Natural killer cell treated with Interleukin-12 subunit alpha and Interleukin-12 subunit beta and Interleukin-15 and Interleukin-18, amount 100 ng/mL, for 72 hours (primary cell): ENCODE measurements at regions not wholly inside any gene's neighbourhood (a gene's known extent, or its start where the extent isn't known, plus 50 kb on each side); places are given as distances from the start of the nearest gene placed in this dataset.
"Not testable (repeated sequence)": the region's sequence is repeated elsewhere in the genome, so short reads cannot be mapped to it uniquely, and the experiment has no call there.

Source experiments
- ATAC-seq, 2 donors: fragments of 150-1000 bp; cut with Tn5 transposase in 1 of 2; sonication (Bioruptor Pico), chemical (Tn5 transposase) in 1 of 2; 2 replicates each; pipeline ENCODE4 v1.10.0; 2021
- DNase-seq: peaks from one replicate; pipeline ENCODE4 v3.0.0; 2022; ENCODE audit warnings: low spot score
- H3K27ac Mint-ChIP-seq, 2 donors: 1 replicate in 1 of 2; 2 replicates in 1 of 2; pipeline ENCODE4 v1.8.0; 2022; ENCODE audit warnings: mixed read lengths in 2 of 2, mild to moderate bottlenecking in 1 of 2, moderate library complexity in 1 of 2
- H3K27me3 Mint-ChIP-seq, 2 donors: 1 replicate in 1 of 2; 2 replicates in 1 of 2; pipeline ENCODE4 v1.8.0; 2022; ENCODE audit warnings: mixed read lengths in 2 of 2
- H3K36me3 Mint-ChIP-seq: one replicate; pipeline ENCODE4 v1.8.0; 2022; ENCODE audit warnings: mixed read lengths
- H3K4me1 Mint-ChIP-seq, 2 donors: 1 replicate in 1 of 2; 2 replicates in 1 of 2; pipeline ENCODE4 v1.8.0; 2022; ENCODE audit warnings: low read depth in 2 of 2, mixed read lengths in 2 of 2, mild to moderate bottlenecking in 1 of 2
- H3K4me3 Mint-ChIP-seq: one replicate; pipeline ENCODE4 v1.8.0; 2022; ENCODE audit warnings: mixed read lengths
- H3K9me3 Mint-ChIP-seq: 2 replicates; pipeline ENCODE4 v1.8.0; 2022; ENCODE audit warnings: mixed read lengths

DNA sequence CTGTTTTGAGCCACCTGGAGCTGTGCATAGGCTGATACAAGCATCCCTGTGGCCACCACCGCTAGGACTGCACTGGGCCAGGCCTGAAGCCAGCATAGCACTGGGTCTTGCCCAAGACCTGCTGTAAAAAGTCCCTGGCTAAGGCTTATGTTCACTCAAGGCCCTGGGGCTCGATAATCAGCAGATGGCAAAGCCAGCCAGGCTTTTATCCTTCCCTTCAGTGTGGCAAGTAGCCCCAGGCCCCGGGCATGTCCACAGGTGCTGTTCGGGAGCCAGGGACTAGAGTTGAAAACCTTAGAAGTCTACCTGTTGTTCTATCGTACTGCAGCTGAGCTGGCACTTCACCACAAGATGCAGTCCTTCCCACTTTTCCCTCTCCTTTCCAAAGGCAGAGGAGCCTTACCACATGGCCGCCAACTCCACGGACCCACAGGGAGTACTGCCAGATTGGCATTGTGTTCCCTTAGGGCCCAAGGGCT lies 226.4 kb upstream of the ZNF217 start:
- H3K27ac Mint-ChIP-seq: no peak overlapping the region
- peaks cover 13 to 14% of the 10 kb centered on the region in 2 donors for H3K4me1 Mint-ChIP-seq
- peaks cover 2% of the 10 kb centered on the region for H3K9me3 Mint-ChIP-seq
- no peak for ATAC-seq
- H3K27me3 Mint-ChIP-seq: no peaks in the 10 kb centered on the region
- no peak overlapping the region for H3K4me3 Mint-ChIP-seq
- H3K36me3 Mint-ChIP-seq: no peaks in the 10 kb centered on the region
- no peak for DNase-seq

- Mint-ChIP-seq H3K4me3 (no peak overlapping the region), H3K9me3 (peaks cover 2% of the 10 kb centered on the region), H3K27me3 (no peaks in the 10 kb centered on the region), H3K36me3 (no peaks in the 10 kb centered on the region), H3K27ac (no peak overlapping the region), H3K4me1 (peaks cover 19 to 24% of the 10 kb centered on the region in 2 donors)
- DNase-seq: no peak
- no peak for ATAC-seq
Observed at GRCh38 chr20:53818457-53819177, 225.0 kb upstream of the ZNF217 start.

- H3K36me3 Mint-ChIP-seq, H3K9me3 Mint-ChIP-seq, ATAC-seq, H3K27me3 Mint-ChIP-seq, H3K4me3 Mint-ChIP-seq, DNase-seq: not testable (repeated sequence)
- Mint-ChIP-seq H3K4me1 (peaks cover 19 to 22% of the 10 kb centered on the region in 2 donors), H3K27ac (peak overlapping the region in 1 of 2 donors; percentile 57)
Observed at GRCh38 chr20:53817513-53817912, 223.9 kb upstream of the ZNF217 start.

DNA sequence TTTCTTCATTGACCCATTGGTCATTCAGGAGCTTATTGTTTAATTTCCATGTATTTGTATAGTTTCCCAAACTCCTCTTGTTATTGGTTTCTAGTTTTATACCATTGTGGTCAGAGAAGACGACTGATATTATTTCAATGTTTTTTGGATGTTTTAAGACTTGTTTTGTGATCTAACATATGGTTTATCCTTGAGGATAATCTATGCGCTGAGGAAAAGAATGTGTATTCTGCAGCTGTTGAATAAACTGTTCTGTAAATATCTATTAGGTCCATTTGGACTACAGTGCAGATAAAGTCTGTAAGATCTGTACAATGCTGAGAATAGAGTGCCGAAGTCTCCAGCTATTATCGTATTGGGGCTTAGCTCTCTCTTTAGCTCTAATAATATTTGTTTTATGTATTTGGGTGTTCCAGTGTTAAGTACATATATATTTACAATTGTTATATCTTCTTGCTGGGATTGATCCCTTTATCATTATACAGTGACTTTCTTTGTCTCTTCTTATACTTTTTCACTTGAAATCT lies 223.3 kb upstream of the ZNF217 start:
- Mint-ChIP-seq H3K36me3 (no peaks in the 10 kb centered on the region), H3K27me3 (no peaks in the 10 kb centered on the region), H3K9me3 (peaks cover 2% of the 10 kb centered on the region), H3K4me3 (no peak overlapping the region), H3K4me1 (peaks cover 19 to 22% of the 10 kb centered on the region in 2 donors), H3K27ac (peak overlapping the region in 1 of 2 donors; percentile 56)
- DNase-seq (no peak), ATAC-seq (no peak)

- Mint-ChIP-seq H3K4me1 (peaks cover 19 to 22% of the 10 kb centered on the region in 2 donors), H3K36me3 (no peaks in the 10 kb centered on the region), H3K27me3 (no peaks in the 10 kb centered on the region), H3K27ac (peak overlapping the region in 1 of 2 donors; percentile 10), H3K9me3 (peaks cover 2% of the 10 kb centered on the region), H3K4me3 (no peak overlapping the region)
- DNase-seq (no peak), ATAC-seq (no peak)
Observed at GRCh38 chr20:53815509-53815908, 221.9 kb upstream of the ZNF217 start.

DNA sequence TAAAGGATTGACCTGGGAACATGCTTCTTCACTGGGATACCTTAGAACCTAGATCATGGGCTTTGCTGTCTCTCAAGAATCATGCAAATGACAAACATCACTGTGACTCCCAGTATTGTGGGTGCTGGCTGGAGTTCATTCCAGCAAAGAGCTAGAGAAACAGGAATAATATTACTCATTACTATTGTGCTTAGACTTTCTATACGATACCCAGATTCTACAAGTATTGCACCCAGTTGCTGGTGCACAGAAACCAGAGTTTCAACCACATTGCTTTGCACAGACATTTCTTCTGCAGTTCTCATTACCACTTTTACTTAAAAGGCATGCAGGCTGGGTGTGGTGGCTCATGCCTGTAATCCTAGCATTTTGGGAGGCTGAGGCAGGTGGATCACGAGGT lies 220.4 kb upstream of the ZNF217 start:
- ATAC-seq (no peak), DNase-seq (no peak)
- H3K27ac Mint-ChIP-seq: no peak overlapping the region

GRCh38 chr20:53813636-53814035 lies 220.0 kb upstream of the ZNF217 start:
- Mint-ChIP-seq H3K27me3 (no peaks in the 10 kb centered on the region), H3K27ac (no peak overlapping the region), H3K4me1 (peaks cover 19 to 22% of the 10 kb centered on the region in 2 donors), H3K4me3 (no peak overlapping the region), H3K9me3 (peaks cover 2% of the 10 kb centered on the region), H3K36me3 (no peaks in the 10 kb centered on the region)
- DNase-seq: no peak
- ATAC-seq: no peak

More for the DNA sequence above, 220.4 kb upstream of the ZNF217 start:
- Mint-ChIP-seq H3K27me3 (no peaks in the 10 kb centered on the region), H3K4me1 (peaks cover 19 to 22% of the 10 kb centered on the region in 2 donors), H3K36me3 (no peaks in the 10 kb centered on the region), H3K9me3 (peaks cover 2% of the 10 kb centered on the region), H3K4me3 (peak overlapping the region; percentile 43)

- Mint-ChIP-seq H3K27me3 (no peaks in the 10 kb centered on the region), H3K4me3 (no peak overlapping the region), H3K4me1 (peaks cover 19 to 22% of the 10 kb centered on the region in 2 donors), H3K36me3 (no peaks in the 10 kb centered on the region), H3K9me3 (peaks cover 2% of the 10 kb centered on the region), H3K27ac (no peak overlapping the region)
- DNase-seq (no peak), ATAC-seq (no peak)
Observed at GRCh38 chr20:53811577-53811976, 217.9 kb upstream of the ZNF217 start.

- no peak for ATAC-seq
- Mint-ChIP-seq H3K4me1 (peaks cover 13 to 17% of the 10 kb centered on the region in 2 donors), H3K27me3 (no peaks in the 10 kb centered on the region), H3K9me3 (peaks cover under 1% of the 10 kb centered on the region), H3K27ac (no peak overlapping the region), H3K36me3 (no peaks in the 10 kb centered on the region), H3K4me3 (no peak overlapping the region)
- no peak for DNase-seq
Observed at GRCh38 chr20:53810661-53811355, 217.2 kb upstream of the ZNF217 start.

DNA sequence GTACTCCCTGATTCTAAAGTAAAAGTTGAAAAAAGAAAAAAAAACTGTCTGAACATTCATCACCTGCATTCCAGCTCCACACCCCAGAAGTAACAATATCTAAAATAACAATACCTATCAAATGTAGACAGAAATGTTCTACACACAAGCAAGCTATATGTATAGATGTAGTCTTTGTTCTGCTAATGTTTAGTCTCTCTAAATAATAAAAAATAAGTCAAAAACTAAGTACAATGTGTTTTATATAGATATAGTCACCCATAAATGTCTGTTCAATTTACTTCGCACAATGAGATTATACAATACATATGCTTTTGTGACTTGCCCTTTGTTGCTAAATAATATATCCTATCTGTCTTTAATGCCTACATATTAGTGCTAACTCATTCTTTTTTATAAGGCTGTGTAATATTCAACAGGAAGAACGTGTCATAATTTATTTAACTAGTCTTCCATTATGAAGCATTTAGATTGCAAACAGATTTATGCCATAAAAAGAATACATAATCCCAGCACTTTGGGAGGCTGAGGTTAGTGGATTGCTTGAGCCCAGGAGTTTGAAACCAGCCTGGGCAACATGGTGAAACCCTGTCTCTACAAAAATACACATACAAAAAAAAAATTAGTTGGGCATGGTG lies 216.2 kb upstream of the ZNF217 start:
- no peak overlapping the region for H3K4me3 Mint-ChIP-seq
- ATAC-seq (no peak), DNase-seq (no peak)
- no peaks in the 10 kb centered on the region for H3K36me3 Mint-ChIP-seq
- H3K4me1 Mint-ChIP-seq: peaks cover 5 to 9% of the 10 kb centered on the region in 2 donors
- no peaks in the 10 kb centered on the region for H3K27me3 Mint-ChIP-seq
- no peak overlapping the region for H3K27ac Mint-ChIP-seq
- no peaks in the 10 kb centered on the region for H3K9me3 Mint-ChIP-seq

DNA sequence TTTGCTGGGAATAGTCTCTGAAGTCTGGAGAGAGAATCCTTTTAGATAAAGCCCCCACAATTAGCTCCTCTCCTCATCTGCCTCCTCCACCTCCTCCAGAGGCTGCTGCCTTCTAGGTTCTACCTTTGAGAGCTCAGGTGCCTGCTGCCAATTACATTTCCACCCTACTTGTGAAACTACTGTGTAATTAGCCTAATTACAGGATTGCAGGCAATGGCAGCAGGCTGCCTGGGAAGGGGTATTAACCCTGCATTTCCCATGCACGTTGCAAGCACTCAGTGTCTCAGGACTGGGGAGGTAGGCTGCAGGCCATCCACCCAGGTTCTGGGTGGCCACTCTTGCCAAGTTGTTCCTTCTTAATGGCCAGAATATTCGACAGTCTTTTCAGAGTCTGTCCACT lies 215.6 kb upstream of the ZNF217 start:
- ATAC-seq: no peak
- H3K27ac Mint-ChIP-seq: no peak overlapping the region
- peaks cover 0 to 5% of the 10 kb centered on the region in 2 donors for H3K4me1 Mint-ChIP-seq
- no peaks in the 10 kb centered on the region for H3K36me3 Mint-ChIP-seq
- H3K27me3 Mint-ChIP-seq: no peaks in the 10 kb centered on the region
- no peaks in the 10 kb centered on the region for H3K9me3 Mint-ChIP-seq
- no peak overlapping the region for H3K4me3 Mint-ChIP-seq
- DNase-seq: no peak

GRCh38 chr20:53808733-53809132 lies 215.1 kb upstream of the ZNF217 start:
- H3K9me3 Mint-ChIP-seq: no peaks in the 10 kb centered on the region
- H3K27ac Mint-ChIP-seq: no peak overlapping the region
- no peak for ATAC-seq
- H3K4me3 Mint-ChIP-seq: no peak overlapping the region
- no peaks in the 10 kb centered on the region for H3K27me3 Mint-ChIP-seq
- peaks cover 0 to 3% of the 10 kb centered on the region in 2 donors for H3K4me1 Mint-ChIP-seq
- DNase-seq: no peak
- H3K36me3 Mint-ChIP-seq: no peaks in the 10 kb centered on the region

- not testable (repeated sequence) for H3K9me3 Mint-ChIP-seq, H3K27me3 Mint-ChIP-seq, ATAC-seq, H3K4me3 Mint-ChIP-seq, DNase-seq, H3K36me3 Mint-ChIP-seq, H3K27ac Mint-ChIP-seq, H3K4me1 Mint-ChIP-seq
Observed at GRCh38 chr20:53808302-53808701, 214.7 kb upstream of the ZNF217 start.
